Sigmoid colon (tissue), 6 donors: ENCODE measurements at regions not wholly inside any gene's neighbourhood (a gene's known extent, or its start where the extent isn't known, plus 50 kb on each side); places are given as distances from the start of the nearest gene placed in this dataset.
"Not testable (repeated sequence)": the region's sequence is repeated elsewhere in the genome, so short reads cannot be mapped to it uniquely, and the experiment has no call there.

Experiments
- DNase-seq: peaks from one replicate; pipeline ENCODE4 v3.0.0-alpha.2; 2019
- H3K27ac ChIP-seq, 4 donors: fragments of 200-600 bp; sonication (generic); one replicate each; pipeline ENCODE4 v1.5.1; 2016 to 2019; ENCODE audit warnings: mild to moderate bottlenecking in 1 of 4
- H3K27me3 ChIP-seq, 3 donors: fragments of 200-600 bp; sonication (generic); one replicate each; pipeline ENCODE4 v1.5.1; 2019; ENCODE audit warnings: mild to moderate bottlenecking in 1 of 3
- H3K36me3 ChIP-seq, 4 donors: fragments of 200-600 bp; sonication (generic); one replicate each; pipeline ENCODE4 v1.5.1; 2016 to 2019
- H3K4me1 ChIP-seq, 4 donors: fragments of 200-600 bp; sonication (generic); one replicate each; pipeline ENCODE4 v1.5.1; 2017 to 2019
- H3K4me3 ChIP-seq, 4 donors: fragments of 200-600 bp; sonication (generic); one replicate each; pipeline ENCODE4 v1.5.1; 2017 to 2019; ENCODE audit warnings: mild to moderate bottlenecking in 2 of 4, moderate library complexity in 1 of 4
- H3K9me3 ChIP-seq, 4 donors: fragments of 200-600 bp in 3 of 4; sonication (generic) in 3 of 4; one replicate each; pipeline versions ENCODE4 v1.5.1 to v1.6.1; 2013 to 2019
- CTCF ChIP-seq, 4 experiments: fragments of 450-650 bp in 3 of 4; fragments of 200-600 bp in 1 of 4; IDR thresholded peaks; one replicate each; pipeline ENCODE4 v1.5.1; 2016 to 2019; ENCODE audit warnings: antibody characterized with exemption in 4 of 4, mild to moderate bottlenecking in 3 of 4, moderate library complexity in 2 of 4
- EP300 ChIP-seq, 4 donors: sonication (generic); formaldehyde crosslinking; IDR thresholded peaks; one replicate each; pipeline ENCODE4 v1.6.1; 2017; ENCODE audit warnings: antibody characterized with exemption in 4 of 4
- POLR2A ChIP-seq, 2 donors: fragments of 450-650 bp; IDR thresholded peaks; one replicate each; pipeline ENCODE4 v1.6.1; 2016; ENCODE audit warnings: antibody characterized with exemption in 2 of 2, mild to moderate bottlenecking in 2 of 2, moderate library complexity in 2 of 2
- POLR2AphosphoS5 ChIP-seq, 4 donors: sonication (generic); formaldehyde crosslinking; IDR thresholded peaks; one replicate each; pipeline ENCODE4 v1.6.1; 2017; ENCODE audit warnings: antibody characterized with exemption in 4 of 4
- WGBS, 2 donors: extraction: QIAGEN DNeasy Blood & Tissue Kit; methylation state at CpG; one replicate each; pipeline ENCODE4 v1.1.7; 2013; 5-methylcytosine and 5-hydroxymethylcytosine counted together
- intact Hi-C: fragments of 100-400 bp; cut with DNase I; formaldehyde crosslinking; loops from one replicate; pipeline ENCODE4 v1.15.1; 2023
- donor health status: healthy with polysubstance abuse.
- donor health status: healthy.

GRCh38 chr3:11898611-11899325, 52.1 kb upstream of the TAMM41 start:
- intact Hi-C loops: no loop called here
- Histone ChIP-seq H3K36me3 (no peaks in the 10 kb centered on the region), H3K27me3 (no peaks in the 10 kb centered on the region), H3K4me3 (no peak overlapping the region), H3K4me1 (no peaks in the 10 kb centered on the region), H3K27ac (no peak overlapping the region), H3K9me3 (no peaks in the 10 kb centered on the region)
- DNase-seq: no peak
- 87 to 89% methylated on average over 18 of the region's 18 CpGs for WGBS, 2 donors
- TF ChIP-seq POLR2A (IDR thresholded peaks at IDR 0.05) (no peak), EP300 (IDR thresholded peaks at IDR 0.05) (no peak), CTCF (IDR thresholded peaks at IDR 0.05) (no peak), POLR2AphosphoS5 (IDR thresholded peaks at IDR 0.05) (no peak)

GRCh38 chr3:11899389-11899788, 52.7 kb upstream of the TAMM41 start:
- DNase-seq: not testable (repeated sequence)

GRCh38 chr3:11899826-11900225, 53.1 kb upstream of the TAMM41 start:
- Histone ChIP-seq H3K4me1 (no peaks in the 10 kb centered on the region), H3K4me3 (no peak overlapping the region), H3K36me3 (no peaks in the 10 kb centered on the region), H3K27me3 (no peaks in the 10 kb centered on the region), H3K9me3 (no peaks in the 10 kb centered on the region), H3K27ac (no peak overlapping the region)
- no peak for DNase-seq
- intact Hi-C loops: no loop called here
- 88 to 90% methylated on average over 12 of the region's 12 CpGs for WGBS, 2 donors
- TF ChIP-seq POLR2AphosphoS5 (IDR thresholded peaks at IDR 0.05) (no peak), POLR2A (IDR thresholded peaks at IDR 0.05) (no peak), EP300 (IDR thresholded peaks at IDR 0.05) (no peak), CTCF (IDR thresholded peaks at IDR 0.05) (no peak)

More at GRCh38 chr3:11899389-11899788, 52.7 kb upstream of the TAMM41 start:
- H3K27me3 ChIP-seq, H3K9me3 ChIP-seq, H3K4me3 ChIP-seq, intact Hi-C loops, H3K4me1 ChIP-seq, H3K27ac ChIP-seq, H3K36me3 ChIP-seq: not testable (repeated sequence)
- WGBS, 2 donors: 73 to 78% methylated on average over 9 of the region's 9 CpGs

- intact Hi-C loops: no loop called here
- no peak overlapping the region for H3K27ac ChIP-seq
- no peak overlapping the region for H3K4me3 ChIP-seq
- no peak for DNase-seq
- 79 to 87% methylated on average over 10 of the region's 10 CpGs for WGBS, 2 donors
- H3K4me1 ChIP-seq: no peaks in the 10 kb centered on the region
- TF ChIP-seq POLR2A (IDR thresholded peaks at IDR 0.05): no peak
- TF ChIP-seq EP300 (IDR thresholded peaks at IDR 0.05): no peak
- no peak for TF ChIP-seq CTCF (IDR thresholded peaks at IDR 0.05)
- TF ChIP-seq POLR2AphosphoS5 (IDR thresholded peaks at IDR 0.05): no peak
- no peaks in the 10 kb centered on the region for H3K27me3 ChIP-seq
- no peaks in the 10 kb centered on the region for H3K36me3 ChIP-seq
- no peaks in the 10 kb centered on the region for H3K9me3 ChIP-seq
Observed at GRCh38 chr3:11900824-11901223, 54.1 kb upstream of the TAMM41 start.

- intact Hi-C loops: no loop called here
- 85 to 92% methylated on average over 7 of the region's 7 CpGs for WGBS, 2 donors
- no peaks in the 10 kb centered on the region for H3K4me1 ChIP-seq
- DNase-seq: no peak
- H3K9me3 ChIP-seq: no peaks in the 10 kb centered on the region
- TF ChIP-seq POLR2A (IDR thresholded peaks at IDR 0.05) (no peak), CTCF (IDR thresholded peaks at IDR 0.05) (no peak), POLR2AphosphoS5 (IDR thresholded peaks at IDR 0.05) (no peak), EP300 (IDR thresholded peaks at IDR 0.05) (no peak)
- H3K27ac ChIP-seq: no peak overlapping the region
- no peaks in the 10 kb centered on the region for H3K27me3 ChIP-seq
- no peaks in the 10 kb centered on the region for H3K36me3 ChIP-seq
- no peak overlapping the region for H3K4me3 ChIP-seq
Observed at GRCh38 chr3:11901286-11901875, 54.7 kb upstream of the TAMM41 start.
